SK-N-SH (cell line): ENCODE measurements at regions not wholly inside any gene's neighbourhood (a gene's known extent, or its start where the extent isn't known, plus 50 kb on each side); places are given as distances from the start of the nearest gene placed in this dataset.

Experiments used
- CTCF ChIA-PET: fragments of 300-600, 350-600 bp; formaldehyde crosslinking; extraction: SDS; loops from one replicate; lab custom pipeline; 2021; lab: Yijun Ruan, JAX
- POLR2A ChIA-PET: fragments of 350-600 bp; sonication (Branson Sonifier 250); formaldehyde crosslinking; extraction: SDS; loops from one replicate; lab custom pipeline; 2020; ENCODE audit warnings: antibody characterized with exemption, inconsistent platforms; lab: Yijun Ruan, JAX
- DNase-seq: peaks from one replicate; pipeline ENCODE4 v3.0.0; 2012
- H2AFZ ChIP-seq: fragments of 200-600 bp; sonication (generic); 2 replicates; pipeline ENCODE4 v1.8.1; 2016; ENCODE audit warnings: antibody characterized with exemption, mild to moderate bottlenecking, low read depth
- H3F3A ChIP-seq: fragments of 200-600 bp; sonication (generic); replicated peaks from 2 replicates; pipeline ENCODE3; 2016; ENCODE audit warnings: antibody characterized with exemption, mild to moderate bottlenecking; ENCODE audit not compliant: insufficient read depth
- H3K27ac ChIP-seq, 2 experiments: fragments of 200-500 bp in 1 of 2; fragments of 200-600 bp in 1 of 2; sonication (Bioruptor generic) in 1 of 2; sonication (generic), shearing (Covaris generic) in 1 of 2; 2 replicates each; pipeline versions ENCODE4 v1.5.1 to v1.6.1; 2014 to 2016; ENCODE audit warnings: low read depth in 2 of 2, inconsistent platforms in 1 of 2, low read length in 1 of 2, mild to moderate bottlenecking in 1 of 2, mixed read lengths in 1 of 2
- H3K27me3 ChIP-seq: fragments of 200-600 bp; sonication (generic), shearing (Covaris generic); 2 replicates; pipeline ENCODE4 v1.6.1; 2016; ENCODE audit warnings: mixed run types; ENCODE audit not compliant: insufficient read depth
- H3K36me3 ChIP-seq, 2 experiments: fragments of 200-500 bp in 1 of 2; fragments of 200-600 bp in 1 of 2; sonication (Bioruptor generic) in 1 of 2; sonication (generic) in 1 of 2; replicated peaks in 1 of 2; 2 replicates each; pipeline versions ENCODE3 to v1.5.1; 2014 to 2016; ENCODE audit warnings: low read length in 1 of 2, mild to moderate bottlenecking in 1 of 2; ENCODE audit not compliant: insufficient read depth in 2 of 2, control insufficient read depth in 1 of 2
- H3K4me1 ChIP-seq, 2 experiments: fragments of 200-500 bp in 1 of 2; fragments of 200-600 bp in 1 of 2; sonication (Bioruptor generic) in 1 of 2; sonication (generic), shearing (Covaris generic) in 1 of 2; 2 replicates each; pipeline versions ENCODE4 v1.5.1 to v1.6.1; 2014 to 2016; ENCODE audit warnings: low read depth in 1 of 2, low read length in 1 of 2, mixed run types in 1 of 2; ENCODE audit not compliant: insufficient read depth in 2 of 2, control insufficient read depth in 1 of 2
- H3K4me2 ChIP-seq: fragments of 200-600 bp; sonication (generic), shearing (Covaris generic); 2 replicates; pipeline ENCODE4 v1.6.1; 2017; ENCODE audit warnings: mixed run types
- H3K4me3 ChIP-seq, 2 experiments: fragments of 200-500 bp in 1 of 2; fragments of 200-600 bp in 1 of 2; sonication (Bioruptor generic) in 1 of 2; sonication (generic), shearing (Covaris generic) in 1 of 2; 2 replicates each; pipeline versions ENCODE4 v1.5.1 to v1.8.1; 2014 to 2016; ENCODE audit warnings: low read depth in 2 of 2, inconsistent platforms in 1 of 2, low read length in 1 of 2, mild to moderate bottlenecking in 1 of 2, mixed read lengths in 1 of 2, moderate library complexity in 1 of 2
- H3K79me2 ChIP-seq: fragments of 200-600 bp; sonication (generic); 2 replicates; pipeline ENCODE4 v1.8.1; 2017; ENCODE audit warnings: mild to moderate bottlenecking; ENCODE audit not compliant: insufficient read depth
- H3K9ac ChIP-seq: fragments of 200-600 bp; sonication (generic); 2 replicates; pipeline ENCODE4 v1.6.1; 2017; ENCODE audit warnings: mixed run types
- H3K9me2 ChIP-seq: fragments of 200-600 bp; sonication (generic); 2 replicates; pipeline ENCODE4 v1.6.1; 2017; ENCODE audit warnings: mixed run types
- H3K9me3 ChIP-seq: fragments of 200-600 bp; sonication (generic); 2 replicates; pipeline ENCODE4 v1.6.1; 2017; ENCODE audit warnings: mixed run types, mild to moderate bottlenecking, moderate library complexity
- H4K20me1 ChIP-seq: fragments of 200-600 bp; sonication (generic); 2 replicates; pipeline ENCODE4 v1.6.1; 2017; ENCODE audit warnings: mild to moderate bottlenecking, mixed run types; ENCODE audit not compliant: insufficient read depth
- CHD2 ChIP-seq: fragments of 150-350 bp; IDR thresholded peaks from 2 replicates; pipeline ENCODE4 v1.6.1; 2018; ENCODE audit warnings: low read length; ENCODE audit not compliant: partially characterized antibody
- EZH2phosphoT487 ChIP-seq: fragments of 200-600 bp; sonication (generic); IDR thresholded peaks from 2 replicates; pipeline ENCODE4 v1.6.1; 2017; ENCODE audit warnings: low read depth, mixed run types, mild to moderate bottlenecking, antibody characterized with exemption, moderate library complexity, borderline replicate concordance
- FOXJ3 ChIP-seq: sonication (generic); formaldehyde crosslinking; IDR thresholded peaks from 2 replicates; pipeline ENCODE4 v1.5.1; 2020; ENCODE audit warnings: mild to moderate bottlenecking, missing genetic modification reagents
- JUND ChIP-seq: IDR thresholded peaks from 2 replicates; pipeline ENCODE4 v1.4.0; 2012
- NFIC ChIP-seq: IDR thresholded peaks from 2 replicates; pipeline ENCODE4 v1.4.0; 2012; ENCODE audit warnings: borderline replicate concordance
- POLR2AphosphoS5 ChIP-seq: IDR thresholded peaks from 2 replicates; pipeline ENCODE4 v1.6.1; 2012; ENCODE audit warnings: low read depth, low read length
- RAD21 ChIP-seq: IDR thresholded peaks from 2 replicates; pipeline ENCODE4 v1.6.1; 2012; ENCODE audit warnings: mild to moderate bottlenecking, low read length
- TCF12 ChIP-seq: IDR thresholded peaks from 2 replicates; pipeline ENCODE4 v1.4.0; 2012
- TEAD4 ChIP-seq: IDR thresholded peaks from 2 replicates; pipeline ENCODE4 v1.4.0; 2012; ENCODE audit warnings: mild to moderate bottlenecking, borderline replicate concordance; ENCODE audit not compliant: insufficient read depth
- YY1 ChIP-seq: IDR thresholded peaks from 2 replicates; pipeline ENCODE4 v1.4.0; 2012; ENCODE audit warnings: low read depth, mild to moderate bottlenecking
- WGBS: methylation state at CpG from one replicate; pipeline ENCODE4 v1.1.6; 2017; ENCODE audit warnings: low lambda C conversion rate; 5-methylcytosine and 5-hydroxymethylcytosine counted together
- TF ChIP-seq, protein P1 (sequence below): IDR thresholded peaks from 2 replicates; pipeline ENCODE4; 2012
- TF ChIP-seq, protein P2 (sequence below): fragments of 150-350 bp; IDR thresholded peaks from 2 replicates; pipeline ENCODE4 v1.6.1; 2017; ENCODE audit warnings: antibody characterized with exemption, low read length, low read depth, borderline replicate concordance
- TF ChIP-seq, protein P3 (sequence below): IDR thresholded peaks from 2 replicates; pipeline ENCODE4 v1.6.1; 2012; ENCODE audit warnings: mild to moderate bottlenecking, low read depth, low read length, moderate library complexity

DNA sequence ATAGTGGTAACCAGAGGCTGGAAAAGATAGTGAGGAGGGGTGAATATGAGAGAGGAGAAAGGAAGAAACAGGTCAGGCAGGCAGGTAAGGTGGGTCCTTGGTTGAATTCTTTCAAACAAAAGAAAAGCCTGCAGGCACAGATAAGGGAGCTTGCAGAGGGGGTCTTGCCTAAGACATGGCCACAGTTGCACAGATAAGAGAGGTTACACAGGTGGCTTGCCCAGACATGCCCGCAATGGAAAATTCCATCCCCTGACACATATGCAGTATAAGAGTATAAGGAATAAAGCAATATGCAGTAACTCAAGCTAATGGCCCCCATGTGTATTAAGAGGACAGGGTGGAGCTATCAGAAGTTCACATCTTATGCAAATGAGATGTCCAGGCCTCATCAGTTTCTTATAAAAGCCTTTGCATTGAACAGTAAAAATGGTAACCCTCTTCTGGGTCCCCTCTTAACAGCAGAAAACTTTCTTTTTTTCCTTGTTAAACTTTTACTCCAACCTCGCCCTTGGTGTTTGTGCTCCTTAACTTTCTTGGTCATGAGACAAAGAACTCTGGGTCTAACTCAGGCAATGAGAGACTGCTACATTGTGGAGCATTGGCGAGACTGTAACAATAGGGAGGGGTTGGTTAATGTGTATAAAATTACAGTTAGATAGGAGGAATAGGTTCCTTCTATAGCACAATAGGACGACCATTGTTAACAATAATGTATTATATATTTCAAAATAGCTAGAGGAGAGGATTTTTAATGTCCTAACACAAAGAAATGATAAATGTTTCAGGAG, 764.6 kb downstream of the TSN start:
- Histone ChIP-seq H3K4me2 (no peak overlapping the region), H3K4me1 (peaks cover 8 to 9% of the 10 kb centered on the region in 2 experiments; a peak in 2 of 4 replicates), H3K4me3 (no peak overlapping the region), H3K9ac (no peak overlapping the region), H3F3A (no peaks in the 10 kb centered on the region), H3K36me3 (no peaks in the 10 kb centered on the region), H4K20me1 (no peaks in the 10 kb centered on the region), H3K27ac (no peak overlapping the region), H3K79me2 (no peaks in the 10 kb centered on the region), H3K27me3 (no peaks in the 10 kb centered on the region), H3K9me2 (no peaks in the 10 kb centered on the region), H3K9me3 (no peaks in the 10 kb centered on the region), H2AFZ (no peak overlapping the region)
- DNase-seq, result no peak
- ChIA-PET POLR2A (no interaction called here), CTCF (interaction anchor here (1.8 kb wide), 1 partner anchor 11 kb away, joined by 5 read pairs; no protein-coding TSS in a partner anchor)
- TF ChIP-seq YY1 (no peak), FOXJ3 (CRISPR knock-in tag) (no peak), TEAD4 (no peak), EZH2phosphoT487 (no peak), NFIC (no peak), JUND (no peak), TCF12 (no peak), CHD2 (no peak), RAD21 (no peak), POLR2AphosphoS5 (no peak)
- TF ChIP-seq, protein P1, sequence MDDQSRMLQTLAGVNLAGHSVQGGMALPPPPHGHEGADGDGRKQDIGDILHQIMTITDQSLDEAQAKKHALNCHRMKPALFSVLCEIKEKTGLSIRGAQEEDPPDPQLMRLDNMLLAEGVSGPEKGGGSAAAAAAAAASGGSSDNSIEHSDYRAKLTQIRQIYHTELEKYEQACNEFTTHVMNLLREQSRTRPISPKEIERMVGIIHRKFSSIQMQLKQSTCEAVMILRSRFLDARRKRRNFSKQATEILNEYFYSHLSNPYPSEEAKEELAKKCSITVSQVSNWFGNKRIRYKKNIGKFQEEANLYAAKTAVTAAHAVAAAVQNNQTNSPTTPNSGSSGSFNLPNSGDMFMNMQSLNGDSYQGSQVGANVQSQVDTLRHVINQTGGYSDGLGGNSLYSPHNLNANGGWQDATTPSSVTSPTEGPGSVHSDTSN, result no peak
- TF ChIP-seq, protein P2, sequence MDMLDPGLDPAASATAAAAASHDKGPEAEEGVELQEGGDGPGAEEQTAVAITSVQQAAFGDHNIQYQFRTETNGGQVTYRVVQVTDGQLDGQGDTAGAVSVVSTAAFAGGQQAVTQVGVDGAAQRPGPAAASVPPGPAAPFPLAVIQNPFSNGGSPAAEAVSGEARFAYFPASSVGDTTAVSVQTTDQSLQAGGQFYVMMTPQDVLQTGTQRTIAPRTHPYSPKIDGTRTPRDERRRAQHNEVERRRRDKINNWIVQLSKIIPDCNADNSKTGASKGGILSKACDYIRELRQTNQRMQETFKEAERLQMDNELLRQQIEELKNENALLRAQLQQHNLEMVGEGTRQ, result no peak
- TF ChIP-seq, protein P3, sequence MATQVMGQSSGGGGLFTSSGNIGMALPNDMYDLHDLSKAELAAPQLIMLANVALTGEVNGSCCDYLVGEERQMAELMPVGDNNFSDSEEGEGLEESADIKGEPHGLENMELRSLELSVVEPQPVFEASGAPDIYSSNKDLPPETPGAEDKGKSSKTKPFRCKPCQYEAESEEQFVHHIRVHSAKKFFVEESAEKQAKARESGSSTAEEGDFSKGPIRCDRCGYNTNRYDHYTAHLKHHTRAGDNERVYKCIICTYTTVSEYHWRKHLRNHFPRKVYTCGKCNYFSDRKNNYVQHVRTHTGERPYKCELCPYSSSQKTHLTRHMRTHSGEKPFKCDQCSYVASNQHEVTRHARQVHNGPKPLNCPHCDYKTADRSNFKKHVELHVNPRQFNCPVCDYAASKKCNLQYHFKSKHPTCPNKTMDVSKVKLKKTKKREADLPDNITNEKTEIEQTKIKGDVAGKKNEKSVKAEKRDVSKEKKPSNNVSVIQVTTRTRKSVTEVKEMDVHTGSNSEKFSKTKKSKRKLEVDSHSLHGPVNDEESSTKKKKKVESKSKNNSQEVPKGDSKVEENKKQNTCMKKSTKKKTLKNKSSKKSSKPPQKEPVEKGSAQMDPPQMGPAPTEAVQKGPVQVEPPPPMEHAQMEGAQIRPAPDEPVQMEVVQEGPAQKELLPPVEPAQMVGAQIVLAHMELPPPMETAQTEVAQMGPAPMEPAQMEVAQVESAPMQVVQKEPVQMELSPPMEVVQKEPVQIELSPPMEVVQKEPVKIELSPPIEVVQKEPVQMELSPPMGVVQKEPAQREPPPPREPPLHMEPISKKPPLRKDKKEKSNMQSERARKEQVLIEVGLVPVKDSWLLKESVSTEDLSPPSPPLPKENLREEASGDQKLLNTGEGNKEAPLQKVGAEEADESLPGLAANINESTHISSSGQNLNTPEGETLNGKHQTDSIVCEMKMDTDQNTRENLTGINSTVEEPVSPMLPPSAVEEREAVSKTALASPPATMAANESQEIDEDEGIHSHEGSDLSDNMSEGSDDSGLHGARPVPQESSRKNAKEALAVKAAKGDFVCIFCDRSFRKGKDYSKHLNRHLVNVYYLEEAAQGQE, result no peak
- WGBS, result 25% methylated on average over 4 of the region's 4 CpGs
